ENCODE measurements at regions not wholly inside any gene's neighbourhood (a gene's known extent, or its start where the extent isn't known, plus 50 kb on each side); places are given as distances from the start of the nearest gene placed in this dataset.

DNA sequence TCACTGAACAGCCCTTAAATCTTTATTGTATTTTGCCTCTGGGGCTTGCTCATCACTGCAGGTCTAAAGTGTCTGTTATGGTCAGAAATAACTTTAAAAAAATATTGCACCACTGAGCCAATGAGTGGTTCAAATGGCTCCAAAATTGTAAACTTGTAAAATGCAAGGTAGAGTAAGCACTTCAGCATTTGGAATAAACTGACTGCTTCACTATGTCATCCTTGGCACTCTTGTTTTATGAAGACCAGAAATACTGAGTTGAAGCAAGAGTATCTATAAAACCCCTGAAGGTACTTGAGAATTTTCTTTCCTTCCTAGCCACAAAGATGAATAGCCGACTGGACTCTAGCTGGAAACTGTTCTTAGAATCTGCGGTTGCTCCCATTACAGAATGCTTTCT is 390.3 kb upstream of the DPH6 start:
- ChIA-PET POLR2A (no interaction called here), CTCF (ENCODE audit: low intra/inter-chr PET ratio, low total read pairs) (no interaction called here)

More for the DNA sequence above, 390.3 kb upstream of the DPH6 start:
- TF ChIP-seq NFKB2 (CRISPR knock-in tag; IDR thresholded peaks at IDR 0.05; ENCODE audit: borderline replicate concordance) (no peak), MTERF4 (CRISPR knock-in tag; IDR thresholded peaks at IDR 0.05) (no peak), AHDC1 (CRISPR knock-in tag; IDR thresholded peaks at IDR 0.05; ENCODE audit: borderline replicate concordance) (no peak), ZKSCAN5 (CRISPR knock-in tag; IDR thresholded peaks at IDR 0.05) (no peak)
- TF ChIP-seq, protein P1, sequence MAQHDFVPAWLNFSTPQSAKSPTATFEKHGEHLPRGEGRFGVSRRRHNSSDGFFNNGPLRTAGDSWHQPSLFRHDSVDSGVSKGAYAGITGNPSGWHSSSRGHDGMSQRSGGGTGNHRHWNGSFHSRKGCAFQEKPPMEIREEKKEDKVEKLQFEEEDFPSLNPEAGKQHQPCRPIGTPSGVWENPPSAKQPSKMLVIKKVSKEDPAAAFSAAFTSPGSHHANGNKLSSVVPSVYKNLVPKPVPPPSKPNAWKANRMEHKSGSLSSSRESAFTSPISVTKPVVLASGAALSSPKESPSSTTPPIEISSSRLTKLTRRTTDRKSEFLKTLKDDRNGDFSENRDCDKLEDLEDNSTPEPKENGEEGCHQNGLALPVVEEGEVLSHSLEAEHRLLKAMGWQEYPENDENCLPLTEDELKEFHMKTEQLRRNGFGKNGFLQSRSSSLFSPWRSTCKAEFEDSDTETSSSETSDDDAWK (CRISPR knock-in tag; IDR thresholded peaks at IDR 0.05) = no peak
- Histone ChIP-seq H3K27ac (ENCODE audit: extremely low read length, insufficient read depth, low read length) (no peak overlapping the region), H4K20me1 (ENCODE audit: insufficient read depth, low read length) (no peaks in the 10 kb centered on the region), H3K4me1 (ENCODE audit: insufficient read depth, low read length) (no peaks in the 10 kb centered on the region), H3K9me3 (ENCODE audit: low read length) (no peaks in the 10 kb centered on the region), H3K9ac (ENCODE audit: insufficient read depth, low read depth, low read length) (no peak overlapping the region), H3K79me2 (ENCODE audit: insufficient read depth, low read length) (no peaks in the 10 kb centered on the region), H3K36me3 (replicated peaks in 1 of 2; ENCODE audit: control insufficient read depth in 1 of 2, insufficient read depth in 2 of 2, low read length in 2 of 2) (no peaks in the 10 kb centered on the region), H2AFZ (ENCODE audit: low read length) (no peak overlapping the region), H3K4me2 (ENCODE audit: low read depth, low read length) (no peak overlapping the region), H3K4me3 (replicated peaks in 1 of 3; ENCODE audit: insufficient read depth in 1 of 3, low read depth in 2 of 3, low read length in 3 of 3) (no peak overlapping the region), H3K27me3 (ENCODE audit: control insufficient read depth in 1 of 2, insufficient read depth in 2 of 2, low read length in 2 of 2) (no peaks in the 10 kb centered on the region)
- in situ Hi-C loops (cut with HindIII; ENCODE audit: extremely low pct_ligation_motif_present, low pct_unique_long_range_greater_than_20kb) (no loop called here), intact Hi-C loops (cut with micrococcal nuclease; ENCODE audit: unreplicated experiment) (no loop called here)
- FAIRE-seq (no peak), ATAC-seq (no peak), DNase-seq (ENCODE audit: low spot score) (no peak)
- 16% methylated on average over 2 of the region's 2 CpGs for WGBS (ENCODE audit: low lambda C conversion rate)
- no TSS peak for BruUV-seq (replicated peaks)

Measured in HepG2 (cell line).